ENCODE measurements at regions not wholly inside any gene's neighbourhood (a gene's known extent, or its start where the extent isn't known, plus 50 kb on each side); places are given as distances from the start of the nearest gene placed in this dataset.
"Not testable (repeated sequence)": the region's sequence is repeated elsewhere in the genome, so short reads cannot be mapped to it uniquely, and the experiment has no call there.

DNA sequence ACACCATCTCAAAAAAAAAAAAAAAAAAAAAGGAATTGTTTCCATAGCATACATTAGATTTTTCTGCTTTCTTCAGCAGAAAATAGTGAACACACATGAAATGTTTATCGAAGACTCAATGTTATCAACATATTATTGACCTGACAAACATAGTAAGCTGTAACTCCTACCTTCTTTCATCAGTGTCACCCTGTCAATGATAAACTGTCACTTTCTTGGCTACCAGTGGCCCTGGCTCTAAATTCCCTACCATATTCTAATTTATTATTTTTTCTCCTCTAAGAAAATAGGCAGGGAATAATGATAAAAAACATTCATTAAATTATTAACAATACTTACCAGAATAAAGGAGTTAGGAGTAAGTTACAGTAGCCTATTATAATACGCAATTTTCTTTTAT is 127.3 kb upstream of the KLHL1 start:
- H3K4me1 ChIP-seq (ENCODE audit: control insufficient read depth in 5 of 5, insufficient read depth in 5 of 5, low read length in 5 of 5) = no peaks in the 10 kb centered on the region
- H3K27me3 ChIP-seq (ENCODE audit: control insufficient read depth in 5 of 5, insufficient read depth in 4 of 5, low read length in 5 of 5) = no peaks in the 10 kb centered on the region
- no peak overlapping the region for H3K4me3 ChIP-seq (ENCODE audit: low read depth in 1 of 5, low read length in 5 of 5)

DNA sequence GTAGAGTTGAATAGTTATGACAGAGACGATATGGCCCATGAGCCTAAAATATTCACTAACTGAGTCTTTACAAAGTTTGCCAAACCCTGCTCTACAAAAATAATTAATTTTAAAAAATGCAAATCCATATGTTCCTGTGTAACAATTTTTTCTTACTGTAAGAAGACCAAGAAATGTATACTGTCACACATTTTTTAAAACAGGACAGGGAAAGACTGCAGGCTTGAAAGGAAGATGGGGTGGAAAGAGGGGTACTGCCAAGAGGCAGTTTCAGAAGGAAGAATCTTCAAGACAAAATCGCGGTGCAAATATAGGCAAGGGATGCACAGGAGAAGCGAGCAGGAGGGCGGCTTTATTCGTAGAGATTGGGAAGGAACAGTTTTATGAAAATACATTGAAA is 115.7 kb upstream of the KLHL1 start:
- H3K27ac ChIP-seq (ENCODE audit: low read depth, low read length) = no peak overlapping the region
- no peak overlapping the region for H3K4me3 ChIP-seq (ENCODE audit: low read depth in 1 of 5, low read length in 5 of 5)
- no peaks in the 10 kb centered on the region for H3K36me3 ChIP-seq (ENCODE audit: control insufficient read depth in 5 of 5, insufficient read depth in 5 of 5, low read length in 5 of 5)
- no peaks in the 10 kb centered on the region for H3K9me3 ChIP-seq (ENCODE audit: control insufficient read depth in 5 of 5, low read length in 5 of 5)
- H3K4me1 ChIP-seq (ENCODE audit: control insufficient read depth in 5 of 5, insufficient read depth in 5 of 5, low read length in 5 of 5) = no peaks in the 10 kb centered on the region
- no peak overlapping the region for H3K9ac ChIP-seq (ENCODE audit: low read length in 5 of 5)
- H3K27me3 ChIP-seq (ENCODE audit: control insufficient read depth in 5 of 5, insufficient read depth in 4 of 5, low read length in 5 of 5) = no peaks in the 10 kb centered on the region

More for the DNA sequence above, 127.3 kb upstream of the KLHL1 start:
- H3K27ac ChIP-seq (ENCODE audit: low read depth, low read length) = no peak overlapping the region
- peaks cover 0 to 10% (median 8%) of the 10 kb centered on the region in 5 donors for H3K9me3 ChIP-seq (ENCODE audit: control insufficient read depth in 5 of 5, low read length in 5 of 5)
- no peak overlapping the region for H3K9ac ChIP-seq (ENCODE audit: low read length in 5 of 5)
- no peaks in the 10 kb centered on the region for H3K36me3 ChIP-seq (ENCODE audit: control insufficient read depth in 5 of 5, insufficient read depth in 5 of 5, low read length in 5 of 5)

DNA sequence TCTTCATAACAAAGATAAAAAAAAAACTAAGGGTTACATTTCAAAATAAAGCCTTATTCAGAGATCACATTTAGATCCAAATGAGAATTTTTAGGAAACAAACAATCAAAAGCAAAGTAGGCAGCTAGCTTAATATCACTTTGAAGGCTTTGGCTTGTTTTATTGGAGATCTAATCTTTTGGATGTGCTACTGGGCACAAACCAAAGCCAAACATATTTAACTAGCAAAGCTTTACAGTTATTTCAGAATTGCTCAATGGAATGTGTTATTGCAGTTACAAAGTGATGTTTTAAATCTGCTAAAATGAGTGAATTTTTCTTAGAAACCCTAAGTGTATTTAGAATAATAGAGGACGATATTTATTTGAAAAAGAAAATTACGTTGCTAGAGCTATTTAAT is 114.7 kb upstream of the KLHL1 start:
- H3K4me1 ChIP-seq (ENCODE audit: control insufficient read depth in 5 of 5, insufficient read depth in 5 of 5, low read length in 5 of 5) = no peaks in the 10 kb centered on the region
- H3K4me3 ChIP-seq (ENCODE audit: low read depth in 1 of 5, low read length in 5 of 5) = no peak overlapping the region
- H3K27ac ChIP-seq (ENCODE audit: low read depth, low read length) = no peak overlapping the region
- H3K9me3 ChIP-seq (ENCODE audit: control insufficient read depth in 5 of 5, low read length in 5 of 5) = no peaks in the 10 kb centered on the region
- H3K36me3 ChIP-seq (ENCODE audit: control insufficient read depth in 5 of 5, insufficient read depth in 5 of 5, low read length in 5 of 5) = no peaks in the 10 kb centered on the region
- no peak overlapping the region for H3K9ac ChIP-seq (ENCODE audit: low read length in 5 of 5)
- no peaks in the 10 kb centered on the region for H3K27me3 ChIP-seq (ENCODE audit: control insufficient read depth in 5 of 5, insufficient read depth in 4 of 5, low read length in 5 of 5)

DNA sequence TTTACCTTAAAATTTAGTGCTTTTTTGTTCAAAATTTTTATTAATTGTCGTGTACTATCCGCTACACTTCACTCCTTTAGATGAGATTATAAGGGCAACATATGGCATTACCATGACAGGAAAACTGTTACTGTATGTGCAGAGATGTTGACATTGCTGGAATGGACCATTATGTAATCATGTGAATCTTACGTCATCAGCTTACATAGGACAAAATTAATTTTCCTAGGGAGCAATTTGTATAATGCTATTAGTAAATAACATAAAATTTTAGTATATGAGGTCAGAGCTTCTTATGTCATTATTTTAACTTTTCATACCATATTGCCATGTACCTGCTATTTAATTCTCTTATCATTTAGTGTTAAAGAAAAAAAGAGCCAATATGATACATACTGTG is 110.4 kb upstream of the KLHL1 start:
- Histone ChIP-seq H3K4me3 (ENCODE audit: low read depth in 1 of 5, low read length in 5 of 5) (no peak overlapping the region), H3K36me3 (ENCODE audit: control insufficient read depth in 5 of 5, insufficient read depth in 5 of 5, low read length in 5 of 5) (no peaks in the 10 kb centered on the region), H3K27me3 (ENCODE audit: control insufficient read depth in 5 of 5, insufficient read depth in 4 of 5, low read length in 5 of 5) (no peaks in the 10 kb centered on the region), H3K9me3 (ENCODE audit: control insufficient read depth in 5 of 5, low read length in 5 of 5) (no peaks in the 10 kb centered on the region), H3K4me1 (ENCODE audit: control insufficient read depth in 5 of 5, insufficient read depth in 5 of 5, low read length in 5 of 5) (no peaks in the 10 kb centered on the region), H3K9ac (ENCODE audit: low read length in 5 of 5) (no peak overlapping the region), H3K27ac (ENCODE audit: low read depth, low read length) (no peak overlapping the region)

DNA sequence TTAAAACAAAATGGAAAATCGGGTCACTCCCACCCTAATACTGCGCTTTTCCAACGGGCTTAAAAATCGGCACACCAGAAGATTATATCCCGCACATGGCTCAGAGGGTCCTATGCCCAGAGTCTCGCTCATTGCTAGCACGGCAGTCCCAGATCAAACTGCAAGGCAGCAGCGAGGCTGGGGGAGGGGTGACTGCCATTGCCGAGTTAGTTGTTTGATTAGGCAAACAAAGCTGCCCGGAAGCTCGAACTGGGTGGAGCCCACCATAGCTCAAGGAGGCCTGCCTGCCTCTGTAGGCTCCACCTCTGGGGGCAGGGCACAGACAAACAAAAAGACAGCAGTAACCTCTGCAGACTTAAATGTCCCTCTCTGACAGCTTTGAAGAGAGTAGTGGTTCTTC is 100.7 kb upstream of the KLHL1 start:
- H3K4me3 ChIP-seq (ENCODE audit: low read depth in 1 of 5, low read length in 5 of 5); H3K9ac ChIP-seq (ENCODE audit: low read length in 5 of 5); H3K4me1 ChIP-seq (ENCODE audit: control insufficient read depth in 5 of 5, insufficient read depth in 5 of 5, low read length in 5 of 5); H3K36me3 ChIP-seq (ENCODE audit: control insufficient read depth in 5 of 5, insufficient read depth in 5 of 5, low read length in 5 of 5); H3K27me3 ChIP-seq (ENCODE audit: control insufficient read depth in 5 of 5, insufficient read depth in 4 of 5, low read length in 5 of 5); H3K27ac ChIP-seq (ENCODE audit: low read depth, low read length); H3K9me3 ChIP-seq (ENCODE audit: control insufficient read depth in 5 of 5, low read length in 5 of 5): not testable (repeated sequence)

DNA sequence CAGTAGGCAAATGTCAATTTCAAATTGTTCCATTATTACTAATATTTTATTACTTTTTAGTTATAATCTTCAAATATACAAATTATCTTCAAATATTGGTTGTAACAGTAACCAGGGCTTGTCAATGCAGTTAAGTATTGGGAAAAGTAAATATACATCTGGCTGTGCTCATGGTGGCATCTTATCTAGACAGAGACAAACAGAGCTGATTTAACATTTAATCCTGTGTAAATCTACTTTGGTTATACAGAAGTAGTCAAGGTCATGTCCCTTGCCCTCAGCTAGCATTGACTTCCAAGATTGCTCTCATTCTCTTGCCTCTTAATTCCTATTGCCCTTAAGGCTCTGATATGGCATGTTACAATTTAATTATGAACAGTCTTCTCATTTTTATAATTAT is 98.4 kb upstream of the KLHL1 start:
- peaks cover 0 to 3% (median 0%) of the 10 kb centered on the region in 5 donors for H3K9me3 ChIP-seq (ENCODE audit: control insufficient read depth in 5 of 5, low read length in 5 of 5)
- H3K36me3 ChIP-seq (ENCODE audit: control insufficient read depth in 5 of 5, insufficient read depth in 5 of 5, low read length in 5 of 5) = no peaks in the 10 kb centered on the region
- H3K27ac ChIP-seq (ENCODE audit: low read depth, low read length) = no peak overlapping the region

DNA sequence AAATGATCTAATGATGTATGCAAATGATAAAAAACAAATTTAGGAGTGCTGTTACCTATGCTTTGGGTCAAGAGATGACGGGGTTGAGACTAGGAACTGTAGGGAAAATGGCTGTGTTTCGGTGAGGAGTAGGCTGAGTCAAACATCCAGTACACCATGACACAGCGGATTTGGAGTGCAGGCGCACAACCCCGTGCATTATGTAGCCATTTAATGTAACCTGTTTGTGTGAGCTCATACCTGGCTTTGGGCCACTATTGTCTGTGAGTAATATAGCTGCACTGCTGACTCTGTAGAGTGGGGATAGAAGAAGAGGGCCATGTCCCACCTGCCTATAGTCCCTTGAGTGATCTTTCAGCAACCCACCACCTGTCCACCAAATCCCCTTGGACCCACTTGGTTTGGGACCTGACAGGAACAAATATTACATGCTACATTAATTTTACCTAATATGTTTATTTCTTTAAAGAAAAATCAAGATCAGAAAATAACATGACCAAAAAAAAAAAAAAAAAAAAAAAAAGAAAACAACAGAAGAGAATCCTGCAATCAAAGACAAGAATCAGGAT is 95.5 kb upstream of the KLHL1 start:
- Histone ChIP-seq H3K4me1 (ENCODE audit: control insufficient read depth in 5 of 5, insufficient read depth in 5 of 5, low read length in 5 of 5) (no peaks in the 10 kb centered on the region), H3K27me3 (ENCODE audit: control insufficient read depth in 5 of 5, insufficient read depth in 4 of 5, low read length in 5 of 5) (no peaks in the 10 kb centered on the region), H3K36me3 (ENCODE audit: control insufficient read depth in 5 of 5, insufficient read depth in 5 of 5, low read length in 5 of 5) (no peaks in the 10 kb centered on the region), H3K9me3 (ENCODE audit: control insufficient read depth in 5 of 5, low read length in 5 of 5) (peaks cover 0 to 3% (median 0%) of the 10 kb centered on the region in 5 donors), H3K9ac (ENCODE audit: low read length in 5 of 5) (no peak overlapping the region), H3K4me3 (ENCODE audit: low read depth in 1 of 5, low read length in 5 of 5) (no peak overlapping the region), H3K27ac (ENCODE audit: low read depth, low read length) (no peak overlapping the region)

More for the DNA sequence above, 98.4 kb upstream of the KLHL1 start:
- Histone ChIP-seq H3K9ac (ENCODE audit: low read length in 5 of 5) (no peak overlapping the region), H3K4me3 (ENCODE audit: low read depth in 1 of 5, low read length in 5 of 5) (no peak overlapping the region), H3K4me1 (ENCODE audit: control insufficient read depth in 5 of 5, insufficient read depth in 5 of 5, low read length in 5 of 5) (no peaks in the 10 kb centered on the region), H3K27me3 (ENCODE audit: control insufficient read depth in 5 of 5, insufficient read depth in 4 of 5, low read length in 5 of 5) (no peaks in the 10 kb centered on the region)

DNA sequence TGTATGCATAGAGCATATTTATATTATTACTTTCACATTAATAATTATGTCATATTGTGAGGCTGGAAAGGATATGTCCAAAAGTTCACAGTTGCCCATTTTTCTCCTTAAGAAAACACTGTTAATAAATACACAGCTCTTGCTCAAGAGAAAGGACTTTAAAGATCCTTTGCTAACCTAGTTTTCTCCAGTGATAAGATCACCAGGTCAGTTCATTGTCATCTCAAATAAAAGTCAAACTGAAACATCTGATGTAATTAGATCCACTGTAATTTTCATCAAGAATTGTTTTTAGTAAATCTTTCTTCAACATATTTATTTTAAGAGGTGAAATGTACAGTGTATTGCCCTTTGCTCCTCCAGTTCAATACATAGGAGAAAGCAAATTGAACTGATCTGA is 82.8 kb upstream of the KLHL1 start:
- Histone ChIP-seq H3K4me3 (ENCODE audit: low read depth in 1 of 5, low read length in 5 of 5) (no peak overlapping the region), H3K9ac (ENCODE audit: low read length in 5 of 5) (no peak overlapping the region), H3K27ac (ENCODE audit: low read depth, low read length) (no peak overlapping the region), H3K27me3 (ENCODE audit: control insufficient read depth in 5 of 5, insufficient read depth in 4 of 5, low read length in 5 of 5) (no peaks in the 10 kb centered on the region), H3K4me1 (ENCODE audit: control insufficient read depth in 5 of 5, insufficient read depth in 5 of 5, low read length in 5 of 5) (no peaks in the 10 kb centered on the region), H3K9me3 (ENCODE audit: control insufficient read depth in 5 of 5, low read length in 5 of 5) (no peaks in the 10 kb centered on the region), H3K36me3 (ENCODE audit: control insufficient read depth in 5 of 5, insufficient read depth in 5 of 5, low read length in 5 of 5) (no peaks in the 10 kb centered on the region)

DNA sequence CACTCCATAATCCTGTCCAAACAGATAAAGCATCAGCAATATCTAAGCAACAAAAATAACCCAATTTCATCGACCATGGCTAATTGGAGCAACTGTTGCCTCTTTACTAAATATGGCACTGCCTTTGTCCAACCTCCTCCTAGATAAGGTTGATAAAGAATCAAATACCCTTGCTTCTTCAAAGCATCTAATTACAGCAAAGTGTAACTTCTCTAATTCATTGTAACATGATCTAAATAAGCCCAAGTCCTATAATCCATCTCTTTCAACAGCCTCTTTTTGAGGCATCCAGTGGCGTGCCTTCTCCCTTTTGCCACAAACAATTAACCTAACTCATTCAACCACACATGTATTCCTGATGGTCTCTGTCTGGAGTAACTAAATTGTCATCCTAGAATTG is 81.7 kb upstream of the KLHL1 start:
- H3K4me1 ChIP-seq (ENCODE audit: control insufficient read depth in 5 of 5, insufficient read depth in 5 of 5, low read length in 5 of 5) = no peaks in the 10 kb centered on the region
- H3K36me3 ChIP-seq (ENCODE audit: control insufficient read depth in 5 of 5, insufficient read depth in 5 of 5, low read length in 5 of 5) = no peaks in the 10 kb centered on the region
- no peaks in the 10 kb centered on the region for H3K27me3 ChIP-seq (ENCODE audit: control insufficient read depth in 5 of 5, insufficient read depth in 4 of 5, low read length in 5 of 5)
- H3K27ac ChIP-seq (ENCODE audit: low read depth, low read length) = no peak overlapping the region
- no peak overlapping the region for H3K4me3 ChIP-seq (ENCODE audit: low read depth in 1 of 5, low read length in 5 of 5)
- H3K9ac ChIP-seq (ENCODE audit: low read length in 5 of 5) = no peak overlapping the region
- no peaks in the 10 kb centered on the region for H3K9me3 ChIP-seq (ENCODE audit: control insufficient read depth in 5 of 5, low read length in 5 of 5)

DNA sequence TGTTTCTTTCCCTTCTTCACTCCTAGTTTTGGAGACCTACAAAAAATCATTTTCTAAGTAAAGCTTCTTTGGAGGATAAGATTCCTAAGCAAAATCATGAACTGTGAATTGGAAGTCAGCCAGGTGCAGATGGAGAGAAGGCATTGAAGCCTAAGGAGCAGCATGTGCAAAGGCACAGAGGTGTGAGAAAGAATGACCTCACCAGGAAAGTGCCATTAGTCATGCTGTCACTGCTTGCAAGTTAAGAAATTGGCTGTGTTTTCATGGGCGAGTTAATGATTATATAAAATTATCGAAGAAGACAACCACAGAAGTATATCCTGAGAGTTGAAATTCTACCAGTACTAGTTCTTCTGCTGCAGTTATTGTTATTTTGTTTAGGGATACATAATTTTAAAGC is 80.3 kb upstream of the KLHL1 start:
- Histone ChIP-seq H3K36me3 (ENCODE audit: control insufficient read depth in 5 of 5, insufficient read depth in 5 of 5, low read length in 5 of 5) (no peaks in the 10 kb centered on the region), H3K9me3 (ENCODE audit: control insufficient read depth in 5 of 5, low read length in 5 of 5) (no peaks in the 10 kb centered on the region), H3K4me1 (ENCODE audit: control insufficient read depth in 5 of 5, insufficient read depth in 5 of 5, low read length in 5 of 5) (no peaks in the 10 kb centered on the region), H3K4me3 (ENCODE audit: low read depth in 1 of 5, low read length in 5 of 5) (no peak overlapping the region), H3K27me3 (ENCODE audit: control insufficient read depth in 5 of 5, insufficient read depth in 4 of 5, low read length in 5 of 5) (no peaks in the 10 kb centered on the region), H3K27ac (ENCODE audit: low read depth, low read length) (no peak overlapping the region), H3K9ac (ENCODE audit: low read length in 5 of 5) (no peak overlapping the region)

DNA sequence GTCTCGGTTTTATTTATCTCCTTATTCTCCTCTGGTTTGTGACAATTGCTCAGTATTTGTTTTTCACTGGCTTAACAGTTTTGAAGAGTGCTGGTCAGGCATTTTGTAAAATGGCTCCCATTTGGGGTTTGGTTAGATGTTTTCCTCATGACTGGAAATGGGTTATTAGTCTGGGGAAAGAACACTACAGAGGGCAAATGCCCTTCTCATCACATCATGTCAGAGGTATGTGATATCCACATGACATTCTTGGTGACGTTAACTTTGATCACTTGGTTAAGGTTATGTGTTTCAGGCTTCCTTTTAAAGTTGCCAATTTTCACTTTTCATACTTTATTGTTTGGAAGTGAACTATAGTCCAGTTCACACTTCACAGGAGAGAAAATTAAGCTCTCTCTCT is 74.8 kb upstream of the KLHL1 start:
- no peaks in the 10 kb centered on the region for H3K4me1 ChIP-seq (ENCODE audit: control insufficient read depth in 5 of 5, insufficient read depth in 5 of 5, low read length in 5 of 5)
- no peaks in the 10 kb centered on the region for H3K9me3 ChIP-seq (ENCODE audit: control insufficient read depth in 5 of 5, low read length in 5 of 5)
- H3K36me3 ChIP-seq (ENCODE audit: control insufficient read depth in 5 of 5, insufficient read depth in 5 of 5, low read length in 5 of 5) = no peaks in the 10 kb centered on the region
- no peak overlapping the region for H3K9ac ChIP-seq (ENCODE audit: low read length in 5 of 5)
- H3K27ac ChIP-seq (ENCODE audit: low read depth, low read length) = no peak overlapping the region
- H3K4me3 ChIP-seq (ENCODE audit: low read depth in 1 of 5, low read length in 5 of 5) = no peak overlapping the region
- H3K27me3 ChIP-seq (ENCODE audit: control insufficient read depth in 5 of 5, insufficient read depth in 4 of 5, low read length in 5 of 5) = no peaks in the 10 kb centered on the region

Measured in subcutaneous abdominal adipose tissue (tissue), 5 donors.